Endothelial cell of umbilical vein (primary cell): ENCODE measurements at regions not wholly inside any gene's neighbourhood (a gene's known extent, or its start where the extent isn't known, plus 50 kb on each side); places are given as distances from the start of the nearest gene placed in this dataset.

Experiments used
- BruUV-seq: library from RNA; stranded (reverse); fragments of 400-500 nt; replicated peaks from 2 replicates; lab custom pipeline; 2021; lab: Mats Ljungman, UMichigan
- CTCF ChIA-PET: fragments of 300-600, 350-600 bp; sonication (Branson Sonifier 250); formaldehyde crosslinking; loops from one replicate; lab custom pipeline; 2021; ENCODE audit warnings: antibody characterized with exemption, inconsistent platforms; lab: Charles Lee
- POLR2A ChIA-PET: fragments of 300-600, 350-600 bp; sonication (Branson Sonifier 250); formaldehyde crosslinking; loops from one replicate; lab custom pipeline; 2021; ENCODE audit warnings: antibody characterized with exemption, inconsistent platforms; lab: Charles Lee
- DNase-seq: peaks from one replicate; pipeline ENCODE4 v3.0.0-alpha.2; 2011; ENCODE audit warnings: low read depth, low spot score
- FAIRE-seq: peaks from 2 replicates; lab custom pipeline; 2011; peaks lifted over from hg19 to GRCh38; lab: Jason Lieb, UNC
- H2AFZ ChIP-seq: 2 replicates; pipeline ENCODE4 v1.6.0; 2012; ENCODE audit warnings: low read depth, low read length, control low read depth, inconsistent platforms
- H3K27ac ChIP-seq: 2 replicates; pipeline ENCODE4 v1.5.1; 2011; ENCODE audit warnings: low read depth, mild to moderate bottlenecking, control low read depth, low read length, moderate library complexity; ENCODE audit not compliant: insufficient read depth
- H3K27me3 ChIP-seq, 2 experiments: 2 replicates each; pipeline versions ENCODE4 v1.6.0 to v1.6.1; 2011; ENCODE audit warnings: low read length in 2 of 2, mixed read lengths in 1 of 2; ENCODE audit not compliant: control insufficient read depth in 2 of 2, insufficient read depth in 2 of 2
- H3K36me3 ChIP-seq, 2 experiments: 2 replicates in 1 of 2; 3 replicates in 1 of 2; pipeline ENCODE4 v1.5.1; 2011; ENCODE audit warnings: low read length in 2 of 2, mild to moderate bottlenecking in 1 of 2, moderate library complexity in 1 of 2; ENCODE audit not compliant: control insufficient read depth in 2 of 2, insufficient read depth in 2 of 2; ENCODE audit errors: extremely low read depth in 1 of 2
- H3K4me1 ChIP-seq: 3 replicates; pipeline ENCODE4 v1.5.1; 2011; ENCODE audit warnings: mild to moderate bottlenecking, low read length; ENCODE audit not compliant: control insufficient read depth, insufficient read depth; ENCODE audit errors: extremely low read depth
- H3K4me2 ChIP-seq: 2 replicates; pipeline ENCODE4 v1.6.1; 2011; ENCODE audit warnings: low read length, control low read depth, mixed read lengths; ENCODE audit not compliant: insufficient read depth
- H3K4me3 ChIP-seq, 3 experiments: fragments of 200-600 bp in 1 of 3; sonication (generic), shearing (Covaris generic) in 1 of 3; replicated peaks in 1 of 3; 2 replicates each; pipeline ENCODE4 v1.5.1; 2011 to 2016; ENCODE audit warnings: control low read depth in 3 of 3, low read length in 3 of 3, mild to moderate bottlenecking in 2 of 3, inconsistent platforms in 1 of 3, low read depth in 1 of 3, moderate library complexity in 1 of 3; ENCODE audit not compliant: insufficient read depth in 1 of 3
- H3K79me2 ChIP-seq: 2 replicates; pipeline ENCODE4 v1.6.0; 2012; ENCODE audit warnings: low read length, inconsistent platforms; ENCODE audit not compliant: control insufficient read depth, insufficient read depth
- H3K9ac ChIP-seq: replicated peaks from 2 replicates; pipeline ENCODE3; 2011; ENCODE audit warnings: low read length, control low read depth; ENCODE audit not compliant: insufficient read depth; ENCODE audit errors: extremely low read depth
- H3K9me1 ChIP-seq: replicated peaks from 3 replicates; pipeline ENCODE4 v1.6.0; 2011; ENCODE audit warnings: mild to moderate bottlenecking, low read length; ENCODE audit not compliant: control insufficient read depth, insufficient read depth; ENCODE audit errors: extremely low read depth
- H3K9me3 ChIP-seq: replicated peaks from 2 replicates; pipeline ENCODE4 v1.5.1; 2012; ENCODE audit warnings: low read length, inconsistent platforms; ENCODE audit not compliant: control insufficient read depth, insufficient read depth
- H4K20me1 ChIP-seq: replicated peaks from 2 replicates; pipeline ENCODE3; 2011; ENCODE audit warnings: mild to moderate bottlenecking, low read length; ENCODE audit not compliant: control insufficient read depth, insufficient read depth; ENCODE audit errors: extremely low read depth
- EZH2 ChIP-seq: IDR thresholded peaks from 2 replicates; pipeline ENCODE4 v1.6.1; 2012; ENCODE audit warnings: borderline replicate concordance, low read depth, mild to moderate bottlenecking, moderate library complexity, low read length, inconsistent platforms; ENCODE audit not compliant: severe bottlenecking
- FOS ChIP-seq: IDR thresholded peaks from 2 replicates; pipeline ENCODE4 v1.6.1; 2011; ENCODE audit warnings: mild to moderate bottlenecking, low read length, moderate library complexity, borderline replicate concordance; ENCODE audit not compliant: insufficient read depth
- GATA2 ChIP-seq: IDR thresholded peaks from 2 replicates; pipeline ENCODE4 v1.7.0; 2011; ENCODE audit warnings: low read depth, mild to moderate bottlenecking, moderate library complexity, mixed read lengths, low read length; ENCODE audit not compliant: insufficient read length, insufficient read depth
- JUN ChIP-seq: IDR thresholded peaks from 2 replicates; pipeline ENCODE4 v1.6.1; 2011; ENCODE audit warnings: borderline replicate concordance, low read depth; ENCODE audit not compliant: insufficient read length, insufficient read depth
- MYC ChIP-seq: IDR thresholded peaks from one replicate; pipeline ENCODE4 v1.6.1; 2011; ENCODE audit warnings: mild to moderate bottlenecking, low read depth, low read length
- POLR2A ChIP-seq: IDR thresholded peaks from 2 replicates; pipeline ENCODE4 v1.6.1; 2012; ENCODE audit warnings: low read depth, mild to moderate bottlenecking, control low read depth, low read length
- POLR2AphosphoS5 ChIP-seq: IDR thresholded peaks from 2 replicates; pipeline ENCODE4 v1.6.1; 2012; ENCODE audit warnings: low read depth, mild to moderate bottlenecking, control low read depth, low read length, moderate library complexity; ENCODE audit not compliant: insufficient read depth
- dilution Hi-C: fragments of 300-500 bp; cut with MboI; formaldehyde crosslinking; loops from one replicate; pipeline ENCODE4 v1.15.0; 2019; ENCODE audit warnings: low sequenced_read_pairs; ENCODE audit not compliant: extremely low pct_ligation_motif_present
- intact Hi-C: fragments of 100-400 bp; cut with micrococcal nuclease; formaldehyde crosslinking; loops from one replicate; pipeline ENCODE4 v1.10.0; 2022
- TF ChIP-seq, protein P1 (sequence below): IDR thresholded peaks from 2 replicates; pipeline ENCODE4 v1.6.1; 2011; ENCODE audit not compliant: insufficient read depth, insufficient read length
- TF ChIP-seq, protein P2 (sequence below), 2 donors: IDR thresholded peaks; 1 replicate in 1 of 2; 2 replicates in 1 of 2; pipeline ENCODE4 v1.5.1; 2011; ENCODE audit warnings: low read length in 2 of 2, mild to moderate bottlenecking in 2 of 2, moderate library complexity in 2 of 2, control low read depth in 1 of 2, inconsistent platforms in 1 of 2, low read depth in 1 of 2; ENCODE audit not compliant: insufficient read depth in 1 of 2; ENCODE audit errors: extremely low read depth in 1 of 2

DNA sequence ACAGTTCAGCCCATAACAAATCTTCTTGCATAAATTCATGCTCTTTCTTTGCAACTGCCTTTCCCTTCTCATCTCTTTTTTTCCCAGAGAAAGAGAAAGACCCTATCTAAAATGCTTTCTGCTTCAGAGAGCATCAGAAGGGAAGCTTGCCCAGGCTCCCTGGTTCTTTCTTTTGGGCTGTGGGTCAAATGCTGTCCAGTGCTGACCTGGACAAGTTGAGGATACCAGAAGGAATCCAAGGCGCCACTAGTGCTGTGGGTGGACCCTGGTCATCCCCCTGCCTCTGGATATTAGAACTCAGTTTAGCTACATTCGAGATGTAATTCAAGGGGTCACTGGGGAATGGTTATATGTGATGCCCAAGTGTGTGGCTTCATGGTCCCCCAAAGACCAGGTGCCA, 411.6 kb downstream of the RPS24 start:
- no peaks in the 10 kb centered on the region for H3K79me2 ChIP-seq
- no peak for TF ChIP-seq EZH2
- TF ChIP-seq, protein P1, sequence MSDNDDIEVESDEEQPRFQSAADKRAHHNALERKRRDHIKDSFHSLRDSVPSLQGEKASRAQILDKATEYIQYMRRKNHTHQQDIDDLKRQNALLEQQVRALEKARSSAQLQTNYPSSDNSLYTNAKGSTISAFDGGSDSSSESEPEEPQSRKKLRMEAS, result no peak
- TF ChIP-seq GATA2, result no peak
- TF ChIP-seq JUN, result no peak
- no peak for TF ChIP-seq MYC
- no peak for TF ChIP-seq FOS
- TF ChIP-seq POLR2AphosphoS5, result no peak
- TF ChIP-seq, protein P2, sequence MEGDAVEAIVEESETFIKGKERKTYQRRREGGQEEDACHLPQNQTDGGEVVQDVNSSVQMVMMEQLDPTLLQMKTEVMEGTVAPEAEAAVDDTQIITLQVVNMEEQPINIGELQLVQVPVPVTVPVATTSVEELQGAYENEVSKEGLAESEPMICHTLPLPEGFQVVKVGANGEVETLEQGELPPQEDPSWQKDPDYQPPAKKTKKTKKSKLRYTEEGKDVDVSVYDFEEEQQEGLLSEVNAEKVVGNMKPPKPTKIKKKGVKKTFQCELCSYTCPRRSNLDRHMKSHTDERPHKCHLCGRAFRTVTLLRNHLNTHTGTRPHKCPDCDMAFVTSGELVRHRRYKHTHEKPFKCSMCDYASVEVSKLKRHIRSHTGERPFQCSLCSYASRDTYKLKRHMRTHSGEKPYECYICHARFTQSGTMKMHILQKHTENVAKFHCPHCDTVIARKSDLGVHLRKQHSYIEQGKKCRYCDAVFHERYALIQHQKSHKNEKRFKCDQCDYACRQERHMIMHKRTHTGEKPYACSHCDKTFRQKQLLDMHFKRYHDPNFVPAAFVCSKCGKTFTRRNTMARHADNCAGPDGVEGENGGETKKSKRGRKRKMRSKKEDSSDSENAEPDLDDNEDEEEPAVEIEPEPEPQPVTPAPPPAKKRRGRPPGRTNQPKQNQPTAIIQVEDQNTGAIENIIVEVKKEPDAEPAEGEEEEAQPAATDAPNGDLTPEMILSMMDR (IDR thresholded peaks at IDR 0.05; ENCODE audit: extremely low read depth in 1 of 2, insufficient read depth in 1 of 2, low read depth in 1 of 2, low read length in 2 of 2), result no peak
- no peak for TF ChIP-seq POLR2A
- H3K36me3 ChIP-seq, result no peaks in the 10 kb centered on the region
- no peak overlapping the region for H2AFZ ChIP-seq
- H3K9me3 ChIP-seq, result no peaks in the 10 kb centered on the region
- H3K9me1 ChIP-seq, result no peaks in the 10 kb centered on the region
- no peaks in the 10 kb centered on the region for H3K4me1 ChIP-seq
- H4K20me1 ChIP-seq, result no peaks in the 10 kb centered on the region
- FAIRE-seq, result no peak
- no peak overlapping the region for H3K27ac ChIP-seq
- CTCF ChIA-PET, result no interaction called here
- no TSS peak for BruUV-seq
- POLR2A ChIA-PET, result no interaction called here
- no peak overlapping the region for H3K4me2 ChIP-seq
- no peak overlapping the region for H3K4me3 ChIP-seq
- no peak overlapping the region for H3K9ac ChIP-seq
- dilution Hi-C loops, result no loop called here
- H3K27me3 ChIP-seq, result no peaks in the 10 kb centered on the region
- intact Hi-C loops, result no loop called here
- no peak for DNase-seq
